ENCODE measurements at regions not wholly inside any gene's neighbourhood (a gene's known extent, or its start where the extent isn't known, plus 50 kb on each side); places are given as distances from the start of the nearest gene placed in this dataset.

DNA sequence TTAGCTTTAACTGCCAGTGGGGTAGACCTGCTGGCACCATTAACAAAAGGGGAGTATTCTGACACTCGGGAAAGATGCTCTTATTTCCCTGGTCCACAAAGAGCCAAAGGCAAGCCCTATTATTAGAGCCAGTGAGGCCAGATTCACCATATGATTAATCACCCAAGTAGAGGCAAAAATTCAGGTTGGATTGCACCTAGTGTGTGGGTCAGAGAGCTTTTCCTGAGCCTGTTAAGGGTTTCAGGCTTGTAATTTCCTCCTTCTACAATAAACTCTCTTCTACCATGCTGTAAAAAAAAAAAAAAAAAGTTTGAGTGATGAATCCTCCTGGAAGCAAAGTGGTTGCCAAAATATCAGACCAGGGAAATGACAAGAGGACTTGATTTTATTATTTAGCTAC, 163.5 kb downstream of the MBL2 start:
- H3K27ac Mint-ChIP-seq = no peak overlapping the region
- DNase-seq = no peak
- no peaks in the 10 kb centered on the region for H3K4me1 Mint-ChIP-seq
- no peak overlapping the region for H3K4me3 Mint-ChIP-seq
- no peaks in the 10 kb centered on the region for H3K36me3 Mint-ChIP-seq
- H3K9me3 Mint-ChIP-seq = peaks cover 5% of the 10 kb centered on the region
- H3K27me3 Mint-ChIP-seq = no peaks in the 10 kb centered on the region
- CTCF ChIA-PET = no interaction called here

DNA sequence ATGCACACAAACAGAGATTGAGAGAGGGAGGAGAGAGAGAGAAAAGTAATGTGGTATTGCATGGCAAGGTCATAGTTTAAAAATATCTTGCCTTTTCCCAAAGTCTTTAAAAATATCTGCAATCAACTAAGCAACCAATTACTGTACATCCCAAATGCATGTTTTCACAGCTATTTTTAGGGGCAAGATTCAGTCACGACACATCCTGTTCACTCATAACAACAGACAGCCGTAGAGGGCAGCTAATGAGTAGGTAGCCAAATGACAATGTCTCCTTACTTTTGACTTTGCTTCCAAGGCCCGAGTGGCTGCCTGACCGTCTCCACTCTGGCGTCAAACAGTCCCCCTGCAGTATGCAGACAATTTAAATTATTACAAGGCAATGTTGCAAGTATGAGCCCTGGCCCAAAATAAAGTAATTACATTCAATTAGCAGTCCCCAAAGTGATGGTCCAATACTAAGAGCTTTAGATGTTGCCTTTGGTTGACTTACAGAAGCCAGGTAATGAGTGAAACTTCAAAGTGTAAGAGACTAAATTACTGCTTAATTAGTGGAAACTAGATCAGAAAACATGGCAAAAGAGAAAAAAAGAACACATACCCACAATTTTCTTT, 162.9 kb downstream of the MBL2 start:
- no peak for DNase-seq
- CTCF ChIA-PET = no interaction called here
- H3K27me3 Mint-ChIP-seq = no peaks in the 10 kb centered on the region
- H3K4me3 Mint-ChIP-seq = no peak overlapping the region
- H3K9me3 Mint-ChIP-seq = peaks cover 5% of the 10 kb centered on the region
- no peaks in the 10 kb centered on the region for H3K36me3 Mint-ChIP-seq
- no peak overlapping the region for H3K27ac Mint-ChIP-seq
- H3K4me1 Mint-ChIP-seq = no peaks in the 10 kb centered on the region

DNA sequence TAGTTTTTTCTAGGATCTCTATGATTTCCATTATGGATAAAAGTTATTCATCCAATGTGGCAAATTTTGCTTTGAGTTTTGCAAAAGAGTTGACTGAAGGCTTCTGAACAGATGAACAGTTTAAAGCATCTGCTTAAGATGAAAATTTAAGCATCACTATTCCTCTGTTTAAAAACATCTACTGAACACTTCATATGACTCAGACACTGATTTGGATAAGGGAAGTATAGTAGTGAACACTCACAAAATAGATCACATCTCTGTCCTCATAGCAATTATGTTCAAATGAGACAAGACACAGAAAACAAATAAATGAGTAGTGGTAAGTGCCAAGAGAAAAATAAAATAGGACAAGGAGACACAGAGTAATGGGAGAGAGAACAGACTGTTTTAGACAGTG, 157.3 kb downstream of the MBL2 start:
- CTCF ChIA-PET = no interaction called here
- Mint-ChIP-seq H3K4me1 (no peaks in the 10 kb centered on the region), H3K36me3 (no peaks in the 10 kb centered on the region), H3K27me3 (no peaks in the 10 kb centered on the region), H3K4me3 (no peak overlapping the region), H3K27ac (no peak overlapping the region), H3K9me3 (no peaks in the 10 kb centered on the region)
- no peak for DNase-seq

DNA sequence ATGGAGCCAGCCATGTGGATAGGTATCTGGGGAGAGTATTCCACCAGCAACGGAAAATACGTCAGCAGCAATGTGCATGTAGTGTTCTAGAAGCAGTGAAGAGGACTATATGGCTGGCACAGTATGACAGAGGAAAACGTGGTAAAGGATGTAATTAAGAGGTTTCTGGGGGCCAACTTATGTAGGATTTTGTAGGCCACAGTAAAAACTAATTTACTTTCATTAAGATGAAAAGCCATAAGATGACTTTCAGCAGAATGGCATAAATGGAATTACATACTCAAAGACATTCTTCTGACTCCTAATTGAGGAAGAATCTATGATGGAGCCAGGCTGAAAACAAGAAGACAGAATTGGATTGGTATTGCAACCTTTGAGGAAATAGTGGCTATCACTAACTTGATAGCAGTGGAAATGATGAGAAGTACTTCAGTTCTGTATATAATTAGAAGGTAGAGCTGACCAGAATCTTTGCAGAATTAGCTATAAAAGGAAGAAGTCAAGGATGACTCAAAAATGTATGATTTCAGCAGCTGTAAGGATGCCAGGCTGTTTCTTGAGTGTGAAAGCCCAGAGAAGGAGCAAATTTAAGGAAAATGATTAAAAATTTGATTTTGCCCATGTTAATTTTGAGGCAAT, 156.7 kb downstream of the MBL2 start:
- Mint-ChIP-seq H3K4me1 (no peaks in the 10 kb centered on the region), H3K9me3 (no peaks in the 10 kb centered on the region), H3K27me3 (no peaks in the 10 kb centered on the region), H3K4me3 (no peak overlapping the region), H3K36me3 (no peaks in the 10 kb centered on the region), H3K27ac (no peak overlapping the region)
- DNase-seq = no peak
- CTCF ChIA-PET = no interaction called here

DNA sequence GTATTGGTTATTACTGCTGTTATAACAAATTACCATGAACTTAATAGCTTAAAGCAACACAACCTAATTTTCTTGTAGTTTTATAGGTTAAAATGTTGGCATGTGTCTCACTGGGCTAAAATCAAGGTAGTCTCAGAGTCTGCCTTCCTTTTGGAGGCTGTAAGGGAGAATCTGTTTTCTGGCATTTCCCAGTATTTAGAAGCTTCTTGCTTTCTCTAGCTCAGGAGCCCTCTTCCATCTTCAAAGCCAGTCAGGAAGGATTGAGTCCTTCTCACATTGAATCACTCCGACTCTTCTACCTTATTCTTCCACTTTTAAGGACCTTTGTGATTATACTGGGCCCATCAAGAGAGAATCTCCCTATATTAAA, 156.2 kb downstream of the MBL2 start:
- DNase-seq = no peak
- Mint-ChIP-seq H3K4me3 (no peak overlapping the region), H3K27ac (no peak overlapping the region), H3K27me3 (no peaks in the 10 kb centered on the region), H3K4me1 (no peaks in the 10 kb centered on the region), H3K36me3 (no peaks in the 10 kb centered on the region), H3K9me3 (no peaks in the 10 kb centered on the region)
- CTCF ChIA-PET = no interaction called here

DNA sequence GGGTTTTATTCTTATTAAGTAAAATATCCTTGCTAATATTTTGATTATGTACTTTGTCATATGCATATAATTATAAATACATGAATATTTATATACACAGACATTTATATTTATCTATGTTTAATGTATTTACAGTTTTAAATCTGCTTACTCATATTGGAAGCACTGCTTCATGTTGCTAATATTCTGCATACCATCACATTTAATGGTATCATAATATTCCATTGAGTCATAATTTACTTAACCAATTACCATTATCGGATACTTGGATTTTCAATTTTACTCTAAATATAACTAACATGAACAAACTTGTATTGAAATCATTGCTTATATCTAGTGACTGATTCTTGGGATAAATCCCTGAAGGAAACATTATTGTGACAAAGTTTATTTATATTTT, 155.2 kb downstream of the MBL2 start:
- H3K27ac Mint-ChIP-seq = no peak overlapping the region
- H3K36me3 Mint-ChIP-seq = no peaks in the 10 kb centered on the region
- no peak overlapping the region for H3K4me3 Mint-ChIP-seq
- no peak for DNase-seq
- H3K4me1 Mint-ChIP-seq = no peaks in the 10 kb centered on the region
- H3K9me3 Mint-ChIP-seq = no peaks in the 10 kb centered on the region
- H3K27me3 Mint-ChIP-seq = no peaks in the 10 kb centered on the region
- CTCF ChIA-PET = no interaction called here

DNA sequence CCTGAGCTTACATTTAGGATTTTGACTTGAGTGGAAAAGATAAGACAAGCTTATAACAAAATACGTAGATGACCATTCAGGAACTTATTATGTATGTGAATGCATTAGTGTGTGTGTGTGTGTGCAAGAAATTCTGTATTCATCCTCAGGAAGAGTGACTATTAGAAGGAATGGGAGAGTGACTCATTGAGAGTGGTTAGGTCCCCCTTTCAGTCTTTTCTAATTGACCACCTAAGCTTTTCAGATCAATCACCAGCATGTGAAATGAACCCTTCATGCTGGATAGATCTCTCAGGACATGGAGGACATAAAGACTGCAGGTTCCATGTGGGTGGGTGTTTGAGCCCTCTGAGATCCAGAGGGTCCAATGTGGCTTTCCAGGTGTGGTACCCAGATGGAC, 153.5 kb downstream of the MBL2 start:
- Mint-ChIP-seq H3K4me1 (no peaks in the 10 kb centered on the region), H3K4me3 (no peak overlapping the region), H3K9me3 (no peaks in the 10 kb centered on the region), H3K27me3 (no peaks in the 10 kb centered on the region), H3K27ac (no peak overlapping the region), H3K36me3 (no peaks in the 10 kb centered on the region)
- no peak for DNase-seq
- CTCF ChIA-PET = no interaction called here

DNA sequence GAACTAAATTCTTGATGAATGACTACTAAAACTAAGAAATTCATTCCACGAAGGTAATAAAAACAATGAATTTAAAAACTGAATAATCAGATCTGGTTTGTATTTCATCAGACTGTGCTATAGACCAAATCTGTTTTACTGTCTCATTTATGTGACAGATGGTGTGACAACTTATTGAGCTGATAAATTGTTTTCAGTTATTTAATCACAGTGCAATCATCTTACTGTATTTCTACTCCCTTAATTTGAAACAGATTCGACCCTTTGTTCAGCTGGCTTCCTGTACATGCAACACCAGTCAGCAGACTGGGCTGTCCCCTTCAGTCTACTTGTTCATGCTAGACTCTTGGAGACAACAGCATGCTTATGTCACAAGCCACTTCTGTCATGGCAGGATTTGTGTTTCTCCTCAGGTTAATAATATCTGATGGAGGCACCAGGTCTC, 150.9 kb downstream of the MBL2 start:
- Mint-ChIP-seq H3K27ac (no peak overlapping the region), H3K27me3 (no peaks in the 10 kb centered on the region), H3K4me1 (no peaks in the 10 kb centered on the region), H3K9me3 (no peaks in the 10 kb centered on the region), H3K36me3 (no peaks in the 10 kb centered on the region), H3K4me3 (no peak overlapping the region)
- no peak for DNase-seq
- CTCF ChIA-PET = no interaction called here

DNA sequence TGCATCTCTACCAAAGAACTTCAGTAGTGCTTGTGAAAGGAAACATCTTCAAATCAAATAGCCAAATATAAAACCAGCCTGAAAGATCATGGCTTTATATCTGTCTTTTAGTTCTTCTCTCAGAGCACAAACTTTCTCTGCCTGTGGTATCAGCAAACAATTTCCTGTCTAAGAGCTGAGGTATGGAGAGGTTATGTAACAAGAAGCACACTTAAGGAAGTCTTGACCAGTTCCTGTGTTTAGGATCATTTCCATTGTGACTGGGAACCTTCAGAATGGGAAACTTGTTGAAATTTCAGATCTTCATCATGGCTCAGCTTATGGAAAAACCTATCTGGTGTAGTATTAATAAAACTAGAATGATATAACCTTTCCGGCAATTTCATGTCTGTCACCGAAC, 148.8 kb downstream of the MBL2 start:
- no peaks in the 10 kb centered on the region for H3K4me1 Mint-ChIP-seq
- no peaks in the 10 kb centered on the region for H3K9me3 Mint-ChIP-seq
- H3K27ac Mint-ChIP-seq = no peak overlapping the region
- H3K36me3 Mint-ChIP-seq = no peaks in the 10 kb centered on the region
- CTCF ChIA-PET = no interaction called here
- no peaks in the 10 kb centered on the region for H3K27me3 Mint-ChIP-seq
- H3K4me3 Mint-ChIP-seq = no peak overlapping the region
- DNase-seq = no peak

DNA sequence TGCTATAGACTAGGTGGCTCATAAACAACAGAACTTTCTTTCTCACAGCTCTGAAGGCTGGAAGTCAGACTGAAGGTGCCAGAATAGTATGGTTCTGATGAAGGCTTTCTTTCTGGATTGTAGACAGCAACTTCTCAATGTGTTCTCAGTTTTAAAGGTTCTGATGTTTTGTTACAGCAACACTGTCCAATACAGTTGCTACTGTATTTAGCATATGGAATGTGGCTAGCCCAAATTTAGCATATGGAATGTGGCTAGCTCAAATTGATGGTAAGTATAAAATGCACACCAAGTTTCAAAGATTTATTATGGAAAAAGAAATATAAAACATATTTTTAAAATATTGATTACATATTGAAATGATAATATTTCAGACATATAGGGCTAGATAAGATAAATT, 145.3 kb downstream of the MBL2 start:
- CTCF ChIA-PET = no interaction called here
- Mint-ChIP-seq H3K27me3 (no peaks in the 10 kb centered on the region), H3K4me1 (no peaks in the 10 kb centered on the region), H3K36me3 (no peaks in the 10 kb centered on the region), H3K27ac (no peak overlapping the region), H3K9me3 (no peaks in the 10 kb centered on the region), H3K4me3 (no peak overlapping the region)
- no peak for DNase-seq

DNA sequence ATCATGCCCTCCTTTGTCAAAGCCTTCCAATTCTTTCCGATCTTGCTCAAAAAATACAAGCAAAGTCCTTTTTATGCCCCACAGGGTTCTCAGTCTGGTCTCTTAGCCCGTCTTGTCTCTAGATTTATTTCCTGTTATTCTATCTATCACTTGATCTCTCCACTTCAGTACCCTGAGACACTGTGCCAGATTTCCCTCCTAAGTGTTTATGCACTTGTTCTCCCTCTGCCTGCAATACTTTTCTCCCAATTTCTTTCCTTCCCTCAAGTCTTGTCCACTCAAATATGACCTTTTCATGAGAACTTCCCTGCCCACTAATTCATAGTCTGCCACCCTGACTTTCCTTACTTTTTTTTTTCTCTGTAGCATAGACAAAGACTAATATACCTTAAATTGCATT, 141.4 kb downstream of the MBL2 start:
- no peak for DNase-seq
- Mint-ChIP-seq H3K9me3 (no peaks in the 10 kb centered on the region), H3K4me3 (no peak overlapping the region), H3K27ac (no peak overlapping the region), H3K27me3 (no peaks in the 10 kb centered on the region), H3K36me3 (no peaks in the 10 kb centered on the region), H3K4me1 (no peaks in the 10 kb centered on the region)
- CTCF ChIA-PET = no interaction called here

DNA sequence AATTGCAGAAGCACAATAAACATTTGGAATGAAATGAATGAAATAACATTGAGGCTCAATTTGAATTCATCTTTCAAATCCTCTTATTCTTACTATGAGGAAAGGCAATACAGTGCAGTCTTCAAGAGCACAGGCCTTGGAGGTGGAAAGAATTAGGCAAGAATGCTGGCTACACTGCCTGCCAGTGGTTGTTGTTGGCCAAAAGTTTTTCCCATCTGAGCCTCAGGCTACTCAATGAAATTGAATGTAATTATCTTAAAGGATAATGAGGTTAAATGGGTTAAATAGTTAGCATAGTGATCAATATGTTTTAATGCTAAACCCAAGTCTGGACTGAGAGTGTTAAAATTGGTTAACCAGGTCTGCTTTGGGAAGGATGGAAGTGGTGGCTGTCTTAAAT, 140.9 kb downstream of the MBL2 start:
- CTCF ChIA-PET = no interaction called here
- Mint-ChIP-seq H3K27me3 (no peaks in the 10 kb centered on the region), H3K9me3 (no peaks in the 10 kb centered on the region), H3K4me1 (no peaks in the 10 kb centered on the region), H3K4me3 (no peak overlapping the region), H3K36me3 (no peaks in the 10 kb centered on the region), H3K27ac (no peak overlapping the region)
- DNase-seq = no peak

DNA sequence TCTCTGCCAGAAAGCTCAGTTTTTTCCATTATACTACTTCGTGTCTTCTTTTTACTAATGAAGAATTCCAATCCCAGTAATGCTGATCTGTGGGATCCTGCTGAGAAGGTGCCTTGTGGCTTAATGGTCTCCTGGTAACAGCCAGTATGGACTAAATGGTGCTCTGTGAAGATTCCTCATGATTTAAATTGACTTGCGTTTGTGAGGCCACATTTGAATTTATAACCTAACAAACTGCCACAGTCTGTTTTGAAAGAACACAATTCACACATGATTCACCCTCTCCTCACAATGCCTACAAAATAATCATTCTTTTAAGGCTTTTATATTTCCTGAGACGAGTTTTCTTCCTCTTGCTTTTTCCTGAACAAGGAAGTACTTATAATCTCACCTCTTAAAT, 140.0 kb downstream of the MBL2 start:
- Mint-ChIP-seq H3K36me3 (no peaks in the 10 kb centered on the region), H3K4me3 (no peak overlapping the region), H3K9me3 (no peaks in the 10 kb centered on the region), H3K27me3 (no peaks in the 10 kb centered on the region), H3K4me1 (no peaks in the 10 kb centered on the region), H3K27ac (no peak overlapping the region)
- no peak for DNase-seq
- CTCF ChIA-PET = no interaction called here

DNA sequence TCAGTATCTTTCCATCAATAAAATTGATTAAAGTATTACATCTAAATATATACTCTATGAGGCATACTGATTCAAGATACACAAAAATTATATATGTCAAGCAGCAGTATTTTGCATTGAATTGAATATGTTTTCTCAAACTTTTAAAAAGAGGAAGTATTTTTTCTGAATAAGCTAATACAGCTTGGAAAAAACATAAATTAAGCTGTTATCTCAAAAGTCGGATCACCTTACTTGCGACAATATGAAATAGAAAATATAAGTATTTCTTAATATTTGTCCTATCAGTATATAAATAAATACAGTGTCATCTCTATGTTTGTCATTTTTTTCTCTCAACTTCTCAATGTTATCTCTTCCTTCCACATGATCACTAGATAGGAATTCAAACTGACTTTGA, 139.3 kb downstream of the MBL2 start:
- Mint-ChIP-seq H3K36me3 (no peaks in the 10 kb centered on the region), H3K4me3 (no peak overlapping the region), H3K4me1 (no peaks in the 10 kb centered on the region), H3K27ac (no peak overlapping the region), H3K9me3 (no peaks in the 10 kb centered on the region), H3K27me3 (no peaks in the 10 kb centered on the region)
- CTCF ChIA-PET = no interaction called here
- DNase-seq = no peak

DNA sequence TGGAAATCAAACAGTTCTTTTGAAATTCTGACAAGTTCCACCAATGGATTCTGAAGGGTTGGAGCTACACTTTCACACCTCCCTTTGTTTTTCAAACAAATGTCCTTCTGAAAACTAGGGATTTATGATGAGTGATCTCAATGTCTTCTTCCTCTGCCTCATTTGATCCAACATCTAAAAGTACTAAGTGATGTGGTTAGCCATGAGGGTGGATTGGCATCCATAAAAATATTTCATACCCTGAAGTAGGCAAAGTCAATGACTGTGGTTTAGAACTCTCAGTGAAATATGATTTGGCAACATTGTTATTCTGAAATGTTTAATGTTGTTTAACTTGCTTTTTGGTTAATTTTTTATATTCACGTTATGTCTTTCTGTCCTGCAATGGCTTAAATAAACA, 136.9 kb downstream of the MBL2 start:
- H3K27me3 Mint-ChIP-seq = no peaks in the 10 kb centered on the region
- H3K4me3 Mint-ChIP-seq = no peak overlapping the region
- H3K36me3 Mint-ChIP-seq = no peaks in the 10 kb centered on the region
- DNase-seq = no peak
- H3K27ac Mint-ChIP-seq = no peak overlapping the region
- H3K9me3 Mint-ChIP-seq = no peaks in the 10 kb centered on the region
- CTCF ChIA-PET = interaction anchor here (1.1 kb wide), 1 partner anchor 8 kb away, joined by 3 read pairs; no protein-coding TSS in a partner anchor
- H3K4me1 Mint-ChIP-seq = no peaks in the 10 kb centered on the region

DNA sequence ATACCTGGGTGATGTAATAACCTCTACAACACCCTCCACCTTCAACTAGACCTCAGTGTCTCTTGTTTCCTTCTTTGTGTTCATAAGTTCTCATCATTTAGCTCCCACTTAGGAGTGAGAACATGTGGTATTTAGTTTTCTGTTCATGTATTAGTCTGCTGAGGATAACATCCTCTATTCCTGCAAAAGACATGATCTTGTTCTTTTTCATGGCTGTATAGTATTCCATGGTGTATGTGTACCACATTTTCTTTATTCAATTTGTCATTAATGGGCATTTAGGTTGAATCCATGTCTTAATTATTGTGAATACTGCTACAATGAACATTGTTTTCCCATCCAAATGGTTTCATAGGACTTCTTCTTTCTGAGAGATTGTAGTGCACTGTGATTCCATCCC, 135.7 kb downstream of the MBL2 start:
- CTCF ChIA-PET = no interaction called here
- DNase-seq = no peak
- no peaks in the 10 kb centered on the region for H3K4me1 Mint-ChIP-seq
- H3K36me3 Mint-ChIP-seq = no peaks in the 10 kb centered on the region
- no peak overlapping the region for H3K27ac Mint-ChIP-seq
- no peaks in the 10 kb centered on the region for H3K9me3 Mint-ChIP-seq
- H3K4me3 Mint-ChIP-seq = no peak overlapping the region
- no peaks in the 10 kb centered on the region for H3K27me3 Mint-ChIP-seq
